WI38 (cell line): ENCODE measurements at regions not wholly inside any gene's neighbourhood (a gene's known extent, or its start where the extent isn't known, plus 50 kb on each side); places are given as distances from the start of the nearest gene placed in this dataset.

Experiments used
- H3K4me3 ChIP-seq: 2 replicates; pipeline ENCODE4 v1.5.1; 2011; ENCODE audit warnings: low read depth, mild to moderate bottlenecking, control low read depth, low read length
- CTCF ChIP-seq: IDR thresholded peaks from 2 replicates; pipeline ENCODE4 v1.5.1; 2012; ENCODE audit warnings: low read depth, mild to moderate bottlenecking, control low read depth, low read length

- 0 out of 2 replicates have a peak, but pooled peaks have one; percentile 19 for TF ChIP-seq CTCF
- H3K4me3 ChIP-seq, result no peak overlapping the region
Measured at GRCh38 chr4:86482306-86483172, 111.6 kb upstream of the PTPN13 start.

GRCh38 chr4:86483173-86483490, 111.0 kb upstream of the PTPN13 start:
- no peak overlapping the region for H3K4me3 ChIP-seq
- no peak for TF ChIP-seq CTCF

GRCh38 chr4:86483773-86484172, 110.3 kb upstream of the PTPN13 start:
- TF ChIP-seq CTCF, result no peak
- no peak overlapping the region for H3K4me3 ChIP-seq

GRCh38 chr4:86484241-86484640, 109.9 kb upstream of the PTPN13 start:
- H3K4me3 ChIP-seq, result no peak overlapping the region
- no peak for TF ChIP-seq CTCF

GRCh38 chr4:86487738-86488348, 106.3 kb upstream of the PTPN13 start:
- H3K4me3 ChIP-seq, result no peak overlapping the region
- no peak for TF ChIP-seq CTCF

- TF ChIP-seq CTCF, result no peak
- no peak overlapping the region for H3K4me3 ChIP-seq
Measured at GRCh38 chr4:86493460-86493859, 100.7 kb upstream of the PTPN13 start.
